ENCODE measurements at regions not wholly inside any gene's neighbourhood (a gene's known extent, or its start where the extent isn't known, plus 50 kb on each side); places are given as distances from the start of the nearest gene placed in this dataset.
"Not testable (repeated sequence)": the region's sequence is repeated elsewhere in the genome, so short reads cannot be mapped to it uniquely, and the experiment has no call there.

DNA sequence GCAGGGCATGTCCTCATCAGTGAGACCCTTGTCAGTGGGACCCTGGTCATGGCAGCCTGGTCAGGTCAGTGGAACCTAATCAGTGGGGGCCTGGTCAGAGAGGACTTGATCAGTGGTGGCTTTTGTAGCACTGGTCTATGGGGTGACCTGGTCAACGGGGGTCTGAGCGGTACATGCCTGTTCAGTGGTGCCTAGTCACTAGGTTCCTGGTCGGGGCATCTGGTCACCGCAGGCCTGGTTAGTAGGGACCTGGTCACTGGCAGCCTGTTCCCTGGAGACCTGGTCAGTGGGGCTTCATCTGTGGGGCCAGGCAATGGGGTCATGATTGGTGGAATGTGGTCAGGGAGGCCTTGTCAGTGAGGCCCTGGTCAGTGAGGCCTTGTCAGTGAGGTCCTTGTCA lies 806.6 kb downstream of the FOXD4L6 start:
- TF ChIP-seq CTCF (conservative IDR thresholded peaks at IDR 0.05; ENCODE audit: low read depth in 2 of 2): not testable (repeated sequence)
- TF ChIP-seq, protein P1, sequence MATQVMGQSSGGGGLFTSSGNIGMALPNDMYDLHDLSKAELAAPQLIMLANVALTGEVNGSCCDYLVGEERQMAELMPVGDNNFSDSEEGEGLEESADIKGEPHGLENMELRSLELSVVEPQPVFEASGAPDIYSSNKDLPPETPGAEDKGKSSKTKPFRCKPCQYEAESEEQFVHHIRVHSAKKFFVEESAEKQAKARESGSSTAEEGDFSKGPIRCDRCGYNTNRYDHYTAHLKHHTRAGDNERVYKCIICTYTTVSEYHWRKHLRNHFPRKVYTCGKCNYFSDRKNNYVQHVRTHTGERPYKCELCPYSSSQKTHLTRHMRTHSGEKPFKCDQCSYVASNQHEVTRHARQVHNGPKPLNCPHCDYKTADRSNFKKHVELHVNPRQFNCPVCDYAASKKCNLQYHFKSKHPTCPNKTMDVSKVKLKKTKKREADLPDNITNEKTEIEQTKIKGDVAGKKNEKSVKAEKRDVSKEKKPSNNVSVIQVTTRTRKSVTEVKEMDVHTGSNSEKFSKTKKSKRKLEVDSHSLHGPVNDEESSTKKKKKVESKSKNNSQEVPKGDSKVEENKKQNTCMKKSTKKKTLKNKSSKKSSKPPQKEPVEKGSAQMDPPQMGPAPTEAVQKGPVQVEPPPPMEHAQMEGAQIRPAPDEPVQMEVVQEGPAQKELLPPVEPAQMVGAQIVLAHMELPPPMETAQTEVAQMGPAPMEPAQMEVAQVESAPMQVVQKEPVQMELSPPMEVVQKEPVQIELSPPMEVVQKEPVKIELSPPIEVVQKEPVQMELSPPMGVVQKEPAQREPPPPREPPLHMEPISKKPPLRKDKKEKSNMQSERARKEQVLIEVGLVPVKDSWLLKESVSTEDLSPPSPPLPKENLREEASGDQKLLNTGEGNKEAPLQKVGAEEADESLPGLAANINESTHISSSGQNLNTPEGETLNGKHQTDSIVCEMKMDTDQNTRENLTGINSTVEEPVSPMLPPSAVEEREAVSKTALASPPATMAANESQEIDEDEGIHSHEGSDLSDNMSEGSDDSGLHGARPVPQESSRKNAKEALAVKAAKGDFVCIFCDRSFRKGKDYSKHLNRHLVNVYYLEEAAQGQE (IDR thresholded peaks at IDR 0.05; ENCODE audit: unreplicated experiment): not testable (repeated sequence)

All from GM23338 (cell line).